C1 segment of cervical spinal cord (tissue), 14 donors: ENCODE measurements at regions not wholly inside any gene's neighbourhood (a gene's known extent, or its start where the extent isn't known, plus 50 kb on each side); places are given as distances from the start of the nearest gene placed in this dataset.
"Not testable (repeated sequence)": the region's sequence is repeated elsewhere in the genome, so short reads cannot be mapped to it uniquely, and the experiment has no call there.

Source experiments
- DNase-seq, 14 donors: peaks; one replicate each; lab custom pipeline; 2025; lab: John Stamatoyannopoulos, UW

GRCh38 chr10:125605167-125605566, 77.8 kb downstream of the TEX36 start:
- no peak for DNase-seq

- no peak for DNase-seq
These were observed 80.1 kb downstream of the TEX36 start for GRCh38 chr10:125602825-125603224.

GRCh38 chr10:125599194-125599593, 83.8 kb downstream of the TEX36 start:
- no peak for DNase-seq

- DNase-seq, result no peak
These were observed 87.1 kb downstream of the TEX36 start for GRCh38 chr10:125595911-125596310.

- no peak for DNase-seq
These were observed 89.3 kb downstream of the TEX36 start for GRCh38 chr10:125593644-125594043.

GRCh38 chr10:125592897-125593296, 90.1 kb downstream of the TEX36 start:
- DNase-seq, result no peak

GRCh38 chr10:125591886-125592285, 91.1 kb downstream of the TEX36 start:
- DNase-seq, result no peak

GRCh38 chr10:125588738-125589137, 94.2 kb downstream of the TEX36 start:
- DNase-seq, result not testable (repeated sequence)

- DNase-seq, result no peak
These were observed 98.0 kb downstream of the TEX36 start for GRCh38 chr10:125584954-125585353.

GRCh38 chr10:125578658-125579315, 104.2 kb downstream of the TEX36 start:
- no peak for DNase-seq

- DNase-seq, result no peak
These were observed 107.1 kb downstream of the TEX36 start for GRCh38 chr10:125575843-125576242.

GRCh38 chr10:125568156-125568555, 114.8 kb downstream of the TEX36 start:
- DNase-seq, result no peak

GRCh38 chr10:125567529-125567928, 115.4 kb downstream of the TEX36 start:
- DNase-seq, result no peak

GRCh38 chr10:125565046-125565445, 117.9 kb downstream of the TEX36 start:
- DNase-seq, result no peak

- no peak for DNase-seq
These were observed 118.4 kb downstream of the TEX36 start for GRCh38 chr10:125564570-125564969.

- no peak for DNase-seq
These were observed 120.2 kb downstream of the TEX36 start for GRCh38 chr10:125562737-125563136.

- no peak for DNase-seq
These were observed 122.0 kb downstream of the TEX36 start for GRCh38 chr10:125560947-125561346.

- DNase-seq, result no peak
These were observed 123.8 kb downstream of the TEX36 start for GRCh38 chr10:125559210-125559609.

- no peak for DNase-seq
These were observed 125.0 kb downstream of the TEX36 start for GRCh38 chr10:125557801-125558505.

- no peak for DNase-seq
These were observed 125.7 kb downstream of the TEX36 start for GRCh38 chr10:125557311-125557710.

GRCh38 chr10:125556882-125557281, 126.1 kb downstream of the TEX36 start:
- DNase-seq, result no peak

- no peak for DNase-seq
These were observed 127.2 kb downstream of the TEX36 start for GRCh38 chr10:125555743-125556142.

GRCh38 chr10:125555267-125555666, 127.7 kb downstream of the TEX36 start:
- DNase-seq, result no peak
